HG02759 (cell line): ENCODE measurements at regions not wholly inside any gene's neighbourhood (a gene's known extent, or its start where the extent isn't known, plus 50 kb on each side); places are given as distances from the start of the nearest gene placed in this dataset.
"Not testable (repeated sequence)": the region's sequence is repeated elsewhere in the genome, so short reads cannot be mapped to it uniquely, and the experiment has no call there.

Source experiments
- ATAC-seq: cut with Tn5 transposase; IDR thresholded peaks from one replicate; pipeline ENCODE4 v1.9.1; 2021; ENCODE audit warnings: mild to moderate bottlenecking, moderate library complexity; ENCODE audit not compliant: unreplicated experiment

DNA sequence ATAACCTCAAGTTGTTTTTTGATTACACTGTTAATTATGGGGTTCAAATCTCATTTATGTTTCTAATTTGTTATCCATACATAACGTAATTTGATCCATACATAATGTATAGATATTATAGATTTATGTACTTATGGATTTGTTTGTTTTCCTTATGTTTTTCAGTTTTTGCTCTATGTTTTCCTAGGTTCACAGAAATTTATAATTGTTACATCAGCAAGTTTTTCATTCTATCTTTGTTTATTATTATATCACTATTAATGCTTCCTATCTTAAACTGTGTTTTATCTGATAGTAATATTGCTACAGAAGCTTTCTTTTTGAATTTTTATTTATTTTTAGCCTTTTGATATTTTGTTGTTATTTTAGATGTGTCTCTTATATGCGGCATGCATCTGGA, 194.3 kb upstream of the SOX21 start:
- ATAC-seq, result no peak

GRCh38 chr13:94902722-94903407, 190.5 kb upstream of the SOX21 start:
- ATAC-seq, result no peak

DNA sequence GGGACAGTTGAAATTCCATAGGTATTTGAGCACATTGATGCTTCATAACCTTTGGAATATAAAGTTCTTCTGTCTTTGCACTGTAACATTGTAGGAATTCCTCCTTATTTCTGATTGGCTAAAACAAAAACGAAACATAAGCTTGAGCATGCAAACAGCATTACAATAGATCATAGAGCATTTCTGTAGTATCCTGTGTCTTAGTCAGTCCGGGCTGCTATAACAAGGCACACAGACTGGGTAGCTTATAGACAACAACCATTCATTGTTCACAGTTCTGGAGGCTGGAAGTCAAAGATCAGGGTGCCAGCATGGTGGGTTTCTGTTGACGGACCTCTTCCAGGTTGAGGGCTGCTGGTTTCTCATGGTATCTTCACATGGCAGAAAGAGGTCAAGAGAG, 188.7 kb upstream of the SOX21 start:
- ATAC-seq, result no peak

- no peak for ATAC-seq
These were observed 184.5 kb upstream of the SOX21 start for GRCh38 chr13:94896719-94897317.

GRCh38 chr13:94896238-94896637, 183.9 kb upstream of the SOX21 start:
- no peak for ATAC-seq

GRCh38 chr13:94886191-94886590, 173.8 kb upstream of the SOX21 start:
- ATAC-seq, result no peak

- no peak for ATAC-seq
These were observed 168.1 kb upstream of the SOX21 start for GRCh38 chr13:94880463-94880862.

- no peak for ATAC-seq
These were observed 166.3 kb upstream of the SOX21 start for GRCh38 chr13:94878602-94879165.

- no peak for ATAC-seq
These were observed 152.1 kb upstream of the SOX21 start for GRCh38 chr13:94864474-94864873.

DNA sequence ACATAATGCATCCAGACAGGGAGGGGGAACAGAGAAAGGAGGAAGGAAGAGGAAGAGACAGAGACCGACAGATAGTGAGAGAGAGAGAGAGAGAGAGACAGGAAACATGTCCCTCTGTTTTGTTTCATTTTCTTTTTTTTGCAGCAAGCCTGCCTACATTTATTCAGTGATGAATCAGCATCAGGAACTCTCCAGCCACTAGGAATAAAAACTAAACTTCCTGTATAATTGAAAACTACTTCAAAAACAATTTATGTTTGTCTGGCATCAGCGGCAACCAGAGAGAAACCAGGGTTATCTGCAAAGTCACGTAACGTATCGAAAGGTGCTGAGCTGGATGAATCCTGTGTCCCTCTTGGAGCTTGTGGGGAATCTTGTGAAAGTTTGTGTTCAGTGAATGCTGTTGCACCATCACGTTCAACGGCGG, 148.6 kb upstream of the SOX21 start:
- peak; percentile 64 for ATAC-seq

GRCh38 chr13:94859811-94860210, 147.5 kb upstream of the SOX21 start:
- ATAC-seq, result no peak

DNA sequence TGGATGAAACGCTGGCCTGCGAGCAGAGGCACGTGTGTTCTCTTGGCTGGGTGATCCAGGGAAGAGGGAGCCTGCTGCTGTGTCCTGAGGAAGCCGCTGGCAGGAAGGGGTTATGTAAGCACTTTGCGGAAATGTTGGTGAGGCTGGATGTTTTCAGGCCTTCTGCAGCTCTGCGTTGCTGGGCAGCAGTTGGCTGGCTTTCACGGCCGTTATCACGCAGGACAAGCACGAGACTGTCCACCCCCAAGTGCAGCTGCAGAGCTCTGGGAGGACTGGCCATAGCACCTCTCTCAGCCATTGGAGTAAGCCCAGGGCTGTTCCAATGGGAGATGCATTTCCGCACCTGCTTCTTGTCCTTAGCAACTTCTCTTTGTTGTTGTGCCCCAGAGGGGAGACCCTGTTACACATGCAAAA, 146.9 kb upstream of the SOX21 start:
- ATAC-seq, result no peak

DNA sequence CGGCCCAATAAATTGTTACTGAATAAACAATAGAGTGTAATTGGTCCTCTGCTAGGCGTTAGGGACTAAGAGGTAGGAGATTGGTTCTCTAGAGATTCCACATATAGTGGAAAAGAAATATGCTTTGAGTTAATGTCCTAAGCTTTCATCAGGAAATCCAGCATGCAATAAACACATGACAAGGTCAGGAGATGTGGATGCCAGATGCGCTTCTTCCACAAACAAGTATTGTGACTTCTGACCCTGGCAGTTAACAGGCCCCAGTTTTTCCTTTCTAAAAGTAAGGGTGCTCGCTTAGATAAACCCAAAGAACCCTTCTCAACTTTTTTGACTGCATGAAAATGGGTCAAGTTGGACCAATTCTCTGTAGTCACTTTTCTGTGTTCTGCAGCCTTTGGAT, 146.5 kb upstream of the SOX21 start:
- ATAC-seq, result no peak

GRCh38 chr13:94854688-94855087, 142.3 kb upstream of the SOX21 start:
- ATAC-seq, result no peak

GRCh38 chr13:94851576-94851975, 139.2 kb upstream of the SOX21 start:
- ATAC-seq, result no peak

- ATAC-seq, result no peak
These were observed 136.9 kb upstream of the SOX21 start for GRCh38 chr13:94849254-94849653.

- ATAC-seq, result no peak
These were observed 130.6 kb upstream of the SOX21 start for GRCh38 chr13:94842901-94843300.

GRCh38 chr13:94837056-94837455, 124.7 kb upstream of the SOX21 start:
- not testable (repeated sequence) for ATAC-seq

DNA sequence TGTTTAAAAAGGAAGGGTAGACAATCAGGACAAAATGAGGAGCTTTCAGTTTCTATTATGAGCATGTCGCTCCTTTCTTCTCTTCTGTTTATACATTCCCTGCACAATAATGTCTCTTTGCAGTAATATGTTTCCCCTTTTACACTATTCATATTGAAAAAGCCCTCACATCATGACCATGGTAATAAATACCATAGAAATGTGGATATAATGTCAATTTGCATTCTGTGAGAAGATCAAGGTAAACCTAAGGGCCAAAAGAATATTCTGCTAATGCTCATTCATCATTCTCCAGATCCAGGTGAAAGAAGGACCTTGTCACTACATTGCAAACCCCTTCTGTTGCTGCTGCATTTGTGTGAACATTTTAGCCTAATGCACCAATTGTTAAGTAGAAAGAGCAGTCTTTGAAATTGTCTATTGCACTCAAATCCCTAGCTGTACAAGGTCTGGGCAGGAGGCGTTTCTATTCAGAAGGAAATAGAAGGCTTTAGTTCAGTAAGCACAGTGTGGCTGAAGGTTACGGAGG, 117.6 kb upstream of the SOX21 start:
- no peak for ATAC-seq

DNA sequence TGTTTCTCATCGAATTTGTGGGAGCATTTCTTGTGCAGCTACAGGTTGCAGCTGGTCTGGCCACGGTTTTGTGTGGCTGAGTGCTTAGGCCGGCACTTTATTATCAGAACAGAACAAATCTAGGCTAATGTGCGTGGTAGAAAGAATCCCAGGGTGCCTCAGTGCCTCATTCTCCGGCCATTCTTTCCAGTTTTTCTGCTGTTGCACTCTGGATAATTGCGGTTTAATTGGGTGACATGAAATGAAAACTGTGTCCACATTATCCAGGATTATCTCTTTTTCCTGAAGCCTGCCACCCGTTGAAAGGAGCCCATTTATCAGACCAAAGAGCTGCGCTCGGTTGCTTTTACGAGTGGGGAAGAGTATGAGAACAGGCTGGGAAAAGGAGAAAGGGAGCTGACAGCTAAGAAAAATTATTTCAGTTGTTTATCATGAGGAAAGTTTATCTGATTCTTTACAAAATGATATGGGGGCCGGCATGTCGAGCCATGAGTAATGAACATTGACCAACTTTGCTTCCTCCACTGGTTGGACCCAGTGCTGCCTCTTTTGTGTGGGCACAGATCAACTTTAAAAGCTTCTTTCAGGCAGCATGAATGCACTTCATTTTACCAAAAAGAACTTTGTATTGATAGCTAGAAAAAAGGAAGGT, 117.0 kb upstream of the SOX21 start:
- ATAC-seq, result no peak

- ATAC-seq, result no peak
These were observed 115.2 kb upstream of the SOX21 start for GRCh38 chr13:94827566-94827965.

DNA sequence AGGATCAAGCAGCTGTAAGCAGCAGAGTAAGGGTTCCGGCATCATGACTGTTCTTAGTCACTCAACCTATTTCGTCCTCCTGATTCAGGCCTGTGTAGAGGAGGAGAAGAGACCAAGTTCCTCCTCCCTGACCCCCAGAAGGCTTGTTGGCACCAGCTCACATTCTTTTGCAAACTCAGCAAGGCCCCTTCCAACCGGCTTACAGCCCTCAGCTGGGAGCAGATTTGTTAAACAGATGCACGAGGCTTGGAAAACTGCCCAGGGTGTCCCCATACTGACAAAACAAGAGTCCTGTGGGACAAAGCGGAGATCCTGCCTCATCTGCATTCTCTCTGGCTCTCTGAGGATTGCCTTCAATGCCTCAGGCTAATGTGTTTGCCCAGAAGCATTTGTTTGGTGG, 113.2 kb upstream of the SOX21 start:
- ATAC-seq, result no peak
